Upper lobe of left lung (tissue), 4 donors: ENCODE measurements at regions not wholly inside any gene's neighbourhood (a gene's known extent, or its start where the extent isn't known, plus 50 kb on each side); places are given as distances from the start of the nearest gene placed in this dataset.

Source experiments
- EP300 ChIP-seq, 4 donors: sonication (generic); formaldehyde crosslinking; IDR thresholded peaks; one replicate each; pipeline ENCODE4 v1.5.1; 2017; ENCODE audit warnings: antibody characterized with exemption in 4 of 4, control low read depth in 2 of 4
- POLR2A ChIP-seq, 4 donors: fragments of 450-650 bp; IDR thresholded peaks; one replicate each; pipeline ENCODE4 v1.5.1; 2016 to 2017; ENCODE audit warnings: antibody characterized with exemption in 4 of 4, mild to moderate bottlenecking in 2 of 4
- POLR2AphosphoS5 ChIP-seq, 2 donors: sonication (generic); formaldehyde crosslinking; IDR thresholded peaks; one replicate each; pipeline ENCODE4 v1.5.1; 2017; ENCODE audit warnings: antibody characterized with exemption in 2 of 2
- TF ChIP-seq, protein P1 (sequence below), 6 experiments: fragments of 450-650 bp in 4 of 6; fragments of 200-600 bp in 2 of 6; sonication (generic) in 2 of 6; IDR thresholded peaks; one replicate each; pipeline ENCODE4 v1.5.1; 2016 to 2019; ENCODE audit warnings: antibody characterized with exemption in 6 of 6

DNA sequence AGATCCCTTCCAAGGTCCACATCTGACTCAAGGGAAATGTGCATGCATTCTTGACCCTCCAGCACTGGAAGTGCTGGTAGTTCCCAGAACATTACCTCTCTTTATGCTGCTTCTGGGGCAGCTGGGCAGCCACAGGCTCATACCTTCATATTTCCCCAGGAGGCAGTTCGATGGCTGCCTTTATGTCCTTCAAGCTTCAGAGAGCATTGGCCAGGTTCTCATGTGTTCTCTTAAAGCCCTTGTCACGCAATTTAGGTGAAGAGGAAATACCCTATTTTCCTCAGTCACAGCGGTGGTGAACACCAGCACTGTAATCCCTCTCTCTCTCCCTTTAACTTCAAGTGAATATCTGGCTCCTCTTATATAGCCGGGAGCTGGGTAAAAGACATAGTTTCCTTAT lies 134.3 kb downstream of the MID1IP1 start:
- no peak for TF ChIP-seq POLR2AphosphoS5 (IDR thresholded peaks at IDR 0.05)
- no peak for TF ChIP-seq POLR2A (IDR thresholded peaks at IDR 0.05)
- TF ChIP-seq, protein P1, sequence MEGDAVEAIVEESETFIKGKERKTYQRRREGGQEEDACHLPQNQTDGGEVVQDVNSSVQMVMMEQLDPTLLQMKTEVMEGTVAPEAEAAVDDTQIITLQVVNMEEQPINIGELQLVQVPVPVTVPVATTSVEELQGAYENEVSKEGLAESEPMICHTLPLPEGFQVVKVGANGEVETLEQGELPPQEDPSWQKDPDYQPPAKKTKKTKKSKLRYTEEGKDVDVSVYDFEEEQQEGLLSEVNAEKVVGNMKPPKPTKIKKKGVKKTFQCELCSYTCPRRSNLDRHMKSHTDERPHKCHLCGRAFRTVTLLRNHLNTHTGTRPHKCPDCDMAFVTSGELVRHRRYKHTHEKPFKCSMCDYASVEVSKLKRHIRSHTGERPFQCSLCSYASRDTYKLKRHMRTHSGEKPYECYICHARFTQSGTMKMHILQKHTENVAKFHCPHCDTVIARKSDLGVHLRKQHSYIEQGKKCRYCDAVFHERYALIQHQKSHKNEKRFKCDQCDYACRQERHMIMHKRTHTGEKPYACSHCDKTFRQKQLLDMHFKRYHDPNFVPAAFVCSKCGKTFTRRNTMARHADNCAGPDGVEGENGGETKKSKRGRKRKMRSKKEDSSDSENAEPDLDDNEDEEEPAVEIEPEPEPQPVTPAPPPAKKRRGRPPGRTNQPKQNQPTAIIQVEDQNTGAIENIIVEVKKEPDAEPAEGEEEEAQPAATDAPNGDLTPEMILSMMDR (IDR thresholded peaks at IDR 0.05): no peak
- TF ChIP-seq EP300 (IDR thresholded peaks at IDR 0.05): no peak
